CD14-positive monocyte (primary cell): ENCODE measurements at regions not wholly inside any gene's neighbourhood (a gene's known extent, or its start where the extent isn't known, plus 50 kb on each side); places are given as distances from the start of the nearest gene placed in this dataset.

Source experiments
- DNase-seq, 3 donors: peaks; one replicate each; pipeline ENCODE4 v3.0.0-alpha.2; 2011 to 2022
- H2AFZ ChIP-seq: 2 replicates; pipeline ENCODE4 v1.6.0; 2012; ENCODE audit warnings: mild to moderate bottlenecking, low read depth, low read length, inconsistent platforms; ENCODE audit not compliant: insufficient read depth, poor library complexity, severe bottlenecking
- H3K27ac ChIP-seq, 2 donors: 1 replicate in 1 of 2; 2 replicates in 1 of 2; pipeline ENCODE4 v1.5.1; 2012 to 2013; ENCODE audit warnings: low read length in 2 of 2, control low read depth in 1 of 2, inconsistent platforms in 1 of 2, low read depth in 1 of 2, mild to moderate bottlenecking in 1 of 2
- H3K27me3 ChIP-seq, 2 donors: one replicate each; pipeline versions ENCODE4 v1.6.0 to v1.6.1; 2011 to 2013; ENCODE audit warnings: low read length in 2 of 2; ENCODE audit not compliant: control insufficient read depth in 2 of 2, insufficient read depth in 2 of 2
- H3K36me3 ChIP-seq, 2 donors: replicated peaks in 1 of 2; 1 replicate in 1 of 2; 2 replicates in 1 of 2; pipeline versions ENCODE4 v1.5.1 to v1.6.1; 2012 to 2013; ENCODE audit warnings: low read length in 2 of 2, control low read depth in 1 of 2, inconsistent platforms in 1 of 2, mild to moderate bottlenecking in 1 of 2; ENCODE audit not compliant: insufficient read depth in 2 of 2, control insufficient read depth in 1 of 2
- H3K4me1 ChIP-seq, 2 donors: 1 replicate in 1 of 2; 2 replicates in 1 of 2; pipeline versions ENCODE4 v1.5.1 to v1.6.1; 2012 to 2013; ENCODE audit warnings: low read length in 2 of 2, control low read depth in 1 of 2, inconsistent platforms in 1 of 2, mild to moderate bottlenecking in 1 of 2, moderate library complexity in 1 of 2; ENCODE audit not compliant: insufficient read depth in 2 of 2, control insufficient read depth in 1 of 2
- H3K4me2 ChIP-seq: replicated peaks from 2 replicates; pipeline ENCODE3; 2012; ENCODE audit warnings: low read length, moderate library complexity, mild to moderate bottlenecking; ENCODE audit not compliant: poor library complexity, severe bottlenecking; ENCODE audit errors: extremely low read depth
- H3K4me3 ChIP-seq, 3 experiments: fragments of 200-600 bp in 1 of 3; sonication (generic) in 1 of 3; replicated peaks in 1 of 3; 1 replicate in 2 of 3; 2 replicates in 1 of 3; pipeline ENCODE4 v1.5.1; 2011 to 2013; ENCODE audit warnings: low read length in 3 of 3, mild to moderate bottlenecking in 3 of 3, control low read depth in 2 of 3, low read depth in 2 of 3, inconsistent platforms in 1 of 3, moderate library complexity in 1 of 3
- H3K79me2 ChIP-seq: 2 replicates; pipeline ENCODE4 v1.6.0; 2012; ENCODE audit warnings: mild to moderate bottlenecking, control low read depth, inconsistent platforms, low read length, moderate library complexity; ENCODE audit not compliant: insufficient read depth
- H3K9ac ChIP-seq: 2 replicates; pipeline ENCODE4 v1.6.0; 2017; ENCODE audit warnings: low read length, mild to moderate bottlenecking; ENCODE audit not compliant: insufficient read depth, poor library complexity, severe bottlenecking
- H3K9me3 ChIP-seq, 2 donors: replicated peaks in 1 of 2; 1 replicate in 1 of 2; 2 replicates in 1 of 2; pipeline versions ENCODE4 v1.5.1 to v1.6.1; 2012 to 2013; ENCODE audit warnings: low read length in 2 of 2, control low read depth in 1 of 2; ENCODE audit not compliant: control insufficient read depth in 1 of 2, insufficient read depth in 1 of 2
- H4K20me1 ChIP-seq: 2 replicates; pipeline ENCODE4 v1.6.0; 2012; ENCODE audit warnings: mild to moderate bottlenecking, low read length, control low read depth, moderate library complexity; ENCODE audit not compliant: insufficient read depth
- H3K27ac Mint-ChIP-seq, 7 donors: one replicate each; pipeline ENCODE4 v1.8.0; 2020; ENCODE audit warnings: mild to moderate bottlenecking in 7 of 7, mixed read lengths in 7 of 7, moderate library complexity in 6 of 7, inconsistent platforms in 2 of 7
- H3K27me3 Mint-ChIP-seq, 3 donors: one replicate each; pipeline ENCODE4 v1.8.0; 2021 to 2022; ENCODE audit warnings: low read depth in 3 of 3, mild to moderate bottlenecking in 3 of 3, mixed read lengths in 3 of 3, moderate library complexity in 3 of 3, inconsistent platforms in 1 of 3
- H3K36me3 Mint-ChIP-seq, 2 donors: one replicate each; pipeline ENCODE4 v1.8.0; 2020; ENCODE audit warnings: mixed read lengths in 2 of 2, inconsistent platforms in 1 of 2, mild to moderate bottlenecking in 1 of 2
- H3K4me1 Mint-ChIP-seq: one replicate; pipeline ENCODE4 v1.8.0; 2020; ENCODE audit warnings: mild to moderate bottlenecking, mixed read lengths
- H3K4me3 Mint-ChIP-seq, 2 donors: one replicate each; pipeline ENCODE4 v1.8.0; 2020; ENCODE audit warnings: mild to moderate bottlenecking in 2 of 2, mixed read lengths in 2 of 2, moderate library complexity in 1 of 2
- H3K9me3 Mint-ChIP-seq, 7 donors: one replicate each; pipeline ENCODE4 v1.8.0; 2020 to 2022; ENCODE audit warnings: mixed read lengths in 7 of 7, mild to moderate bottlenecking in 6 of 7, moderate library complexity in 6 of 7, inconsistent platforms in 2 of 7
- CTCF ChIP-seq: fragments of 200-600 bp; IDR thresholded peaks from one replicate; pipeline ENCODE4 v1.8.0; 2022; ENCODE audit warnings: antibody characterized with exemption, mild to moderate bottlenecking
- WGBS: methylation state at CpG from one replicate; pipeline ENCODE4 v1.1.5; 2013; ENCODE audit warnings: missing lambda C conversion rate; ENCODE audit not compliant: insufficient coverage; 5-methylcytosine and 5-hydroxymethylcytosine counted together
- intact Hi-C, 2 donors: fragments of 100-400 bp; cut with micrococcal nuclease; formaldehyde crosslinking; loops; one replicate each; pipeline versions ENCODE4 v1.15.0 to v1.15.1; 2023

GRCh38 chr5:88940713-88941112, 57.7 kb upstream of the MEF2C start:
- H3K9me3 ChIP-seq, result no peaks in the 10 kb centered on the region
- peak; percentile 16 to 35 (median 29) for DNase-seq
- no peaks in the 10 kb centered on the region for H3K79me2 ChIP-seq
- H2AFZ ChIP-seq, result no peak overlapping the region
- peak overlapping the region in 1 of 2 donors; percentile 62 for H3K4me3 Mint-ChIP-seq
- H3K27me3 Mint-ChIP-seq, result no peaks in the 10 kb centered on the region
- H3K27me3 ChIP-seq, result no peaks in the 10 kb centered on the region
- no peaks in the 10 kb centered on the region for H3K36me3 ChIP-seq
- no peak overlapping the region for H3K9ac ChIP-seq
- H3K27ac Mint-ChIP-seq, result peak overlapping the region in 4 of 7 donors; percentile 30 to 61 (median 56)
- H3K36me3 Mint-ChIP-seq, result no peaks in the 10 kb centered on the region
- peak overlapping the region in 1 of 2 donors; percentile 65 for H3K27ac ChIP-seq
- H3K4me3 ChIP-seq, result no peak overlapping the region
- peaks cover 28% of the 10 kb centered on the region for H3K4me1 Mint-ChIP-seq
- WGBS, result no CpG with 5 or more reads among the region's 1 CpG
- no peaks in the 10 kb centered on the region for H4K20me1 ChIP-seq
- peaks cover 13 to 22% of the 10 kb centered on the region in 2 donors for H3K4me1 ChIP-seq
- peak overlapping the region; percentile 3 for H3K4me2 ChIP-seq
- intact Hi-C loops, result no loop called here
- no peaks in the 10 kb centered on the region for H3K9me3 Mint-ChIP-seq
- no peak for TF ChIP-seq CTCF

- Mint-ChIP-seq H3K36me3 (no peaks in the 10 kb centered on the region), H3K4me3 (no peak overlapping the region), H3K4me1 (peaks cover 15% of the 10 kb centered on the region), H3K9me3 (no peaks in the 10 kb centered on the region), H3K27ac (no peak overlapping the region), H3K27me3 (no peaks in the 10 kb centered on the region)
- H2AFZ ChIP-seq, result no peak overlapping the region
- no peaks in the 10 kb centered on the region for H3K36me3 ChIP-seq
- intact Hi-C loops, result no loop called here
- H4K20me1 ChIP-seq, result no peaks in the 10 kb centered on the region
- peaks cover 5 to 16% of the 10 kb centered on the region in 2 donors for H3K4me1 ChIP-seq
- H3K4me3 ChIP-seq, result no peak overlapping the region
- no peak overlapping the region for H3K27ac ChIP-seq
- H3K9me3 ChIP-seq, result no peaks in the 10 kb centered on the region
- no peaks in the 10 kb centered on the region for H3K27me3 ChIP-seq
- H3K79me2 ChIP-seq, result no peaks in the 10 kb centered on the region
- TF ChIP-seq CTCF, result no peak
- DNase-seq, result no peak
- no peak overlapping the region for H3K9ac ChIP-seq
- H3K4me2 ChIP-seq, result no peak overlapping the region
- no CpG with 5 or more reads among the region's 2 CpGs for WGBS
These were observed 56.3 kb upstream of the MEF2C start for GRCh38 chr5:88939300-88939699.
